NCI-H2107 (cell line): ENCODE measurements at regions not wholly inside any gene's neighbourhood (a gene's known extent, or its start where the extent isn't known, plus 50 kb on each side); places are given as distances from the start of the nearest gene placed in this dataset.
"Not testable (repeated sequence)": the region's sequence is repeated elsewhere in the genome, so short reads cannot be mapped to it uniquely, and the experiment has no call there.

Source experiments
- DNase-seq: peaks from one replicate; lab custom pipeline; 2025; lab: John Stamatoyannopoulos, UW

DNA sequence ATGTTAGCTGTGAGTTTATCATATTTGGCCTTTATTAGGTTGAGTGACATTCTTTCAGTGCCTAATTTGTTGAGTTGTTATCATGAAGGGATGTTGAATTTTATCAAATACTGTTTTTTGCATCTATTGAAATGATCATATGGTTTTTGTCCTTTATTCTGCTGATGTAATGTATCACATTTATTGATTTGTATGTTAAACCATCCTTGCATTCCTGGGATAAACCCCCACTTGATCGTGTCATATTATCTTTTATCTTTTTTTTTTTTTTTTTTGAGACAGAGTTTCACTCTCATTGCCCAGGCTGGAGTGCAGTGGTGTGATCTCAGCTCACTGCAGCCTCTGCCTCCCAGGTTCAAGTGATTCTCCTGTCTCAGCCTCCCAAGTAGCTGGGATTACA, 51.9 kb upstream of the MFGE8 start:
- DNase-seq: not testable (repeated sequence)

- DNase-seq: no peak
Observed at GRCh38 chr15:88970232-88970631, 57.1 kb upstream of the MFGE8 start.

GRCh38 chr15:88974392-88974791, 61.2 kb upstream of the MFGE8 start:
- no peak for DNase-seq

GRCh38 chr15:88975891-88976290, 62.7 kb upstream of the MFGE8 start:
- no peak for DNase-seq

DNA sequence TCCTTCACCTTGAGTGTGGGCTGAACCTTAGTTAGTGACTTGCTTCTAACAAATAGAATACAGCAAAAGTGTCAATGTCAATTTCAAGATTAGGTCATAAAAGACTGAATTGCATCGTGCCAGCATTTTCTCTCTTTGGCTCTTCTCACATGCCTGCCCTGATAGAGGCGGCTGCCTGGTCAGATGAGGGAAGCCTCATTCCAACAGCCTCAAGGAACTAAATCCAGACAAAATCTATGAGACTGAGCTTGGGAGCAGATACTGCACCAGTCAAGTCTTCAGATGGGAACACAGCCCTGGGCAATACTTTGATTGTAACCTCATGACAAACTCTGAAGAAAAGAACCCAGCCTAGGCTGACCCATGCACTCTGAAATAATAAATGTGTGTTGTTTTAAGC, 63.5 kb upstream of the MFGE8 start:
- DNase-seq: no peak

- DNase-seq: no peak
Observed at GRCh38 chr15:88979674-88980073, 66.5 kb upstream of the MFGE8 start.

DNA sequence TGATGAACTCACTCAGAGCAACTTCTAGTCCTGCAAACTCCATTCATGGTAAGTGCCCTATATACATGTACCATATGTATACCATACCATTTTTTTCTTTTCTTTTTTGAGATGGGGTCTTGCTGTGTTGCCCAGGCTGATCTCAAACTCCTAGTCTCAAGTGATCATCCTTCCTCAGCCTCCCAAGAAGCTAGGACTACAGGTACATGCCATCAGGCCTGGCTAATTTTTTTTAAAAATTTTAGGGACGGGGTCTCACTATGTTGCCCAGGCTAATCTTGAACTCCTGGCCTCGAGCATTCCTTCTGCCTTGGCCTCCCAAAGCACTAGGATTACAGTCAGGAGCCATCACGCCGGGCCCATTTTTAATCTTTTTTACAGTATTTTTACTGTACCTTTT, 67.3 kb upstream of the MFGE8 start:
- DNase-seq: no peak

GRCh38 chr15:88981244-88982215, 68.4 kb upstream of the MFGE8 start:
- DNase-seq: no peak

DNA sequence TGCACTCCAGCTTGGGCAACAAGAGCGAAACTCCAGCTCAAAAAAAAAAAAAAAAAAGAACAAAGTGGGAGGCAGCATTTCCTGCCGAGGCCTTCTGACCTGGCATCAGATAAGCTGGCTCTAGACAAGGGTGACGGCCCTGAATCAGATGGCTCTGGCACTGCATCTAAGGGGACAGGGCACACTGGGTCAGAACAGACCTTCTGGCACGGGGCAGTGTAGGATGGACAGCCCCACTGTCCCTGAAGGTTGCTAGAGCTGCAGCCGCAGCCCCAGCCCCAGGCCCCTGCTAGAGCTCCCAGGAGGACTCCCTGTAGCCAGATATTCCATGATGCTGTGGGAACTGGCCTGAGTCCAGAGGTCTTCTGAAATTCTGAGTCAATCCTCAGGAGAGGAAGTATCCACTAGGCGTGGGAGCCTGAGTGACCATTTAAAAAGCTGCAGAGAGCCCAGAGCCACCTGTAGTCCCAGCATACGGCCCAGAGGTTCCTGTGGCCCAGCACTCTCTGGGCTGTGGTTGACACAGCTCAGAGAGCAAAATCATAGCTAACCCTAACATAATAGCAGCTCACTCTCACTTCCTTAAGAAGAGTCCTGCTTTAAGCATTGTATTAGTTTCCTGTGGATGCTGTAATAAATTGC, 69.2 kb upstream of the MFGE8 start:
- DNase-seq: no peak

DNA sequence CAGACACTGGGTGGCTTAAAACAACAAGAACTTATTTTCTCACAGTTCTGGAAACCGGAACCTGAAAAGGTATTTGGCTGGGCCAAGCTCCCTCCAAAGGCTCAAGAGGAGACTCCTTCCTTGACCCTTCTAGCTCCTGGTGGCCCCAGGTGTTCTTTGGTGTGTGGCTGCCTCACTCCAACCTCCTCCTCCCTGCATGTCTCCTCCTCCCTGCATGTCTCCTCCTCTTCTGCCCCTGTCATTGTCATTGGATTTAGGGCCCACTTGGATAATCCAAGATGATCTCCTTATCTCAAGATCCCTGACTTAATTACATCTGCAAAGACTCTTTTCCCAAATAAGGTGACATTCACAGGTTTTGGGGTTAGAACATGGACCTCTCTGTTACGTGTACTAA, 69.8 kb upstream of the MFGE8 start:
- no peak for DNase-seq

- no peak for DNase-seq
Observed at GRCh38 chr15:88983861-88984429, 70.8 kb upstream of the MFGE8 start.

- DNase-seq: no peak
Observed at GRCh38 chr15:88985547-88986393, 72.6 kb upstream of the MFGE8 start.

DNA sequence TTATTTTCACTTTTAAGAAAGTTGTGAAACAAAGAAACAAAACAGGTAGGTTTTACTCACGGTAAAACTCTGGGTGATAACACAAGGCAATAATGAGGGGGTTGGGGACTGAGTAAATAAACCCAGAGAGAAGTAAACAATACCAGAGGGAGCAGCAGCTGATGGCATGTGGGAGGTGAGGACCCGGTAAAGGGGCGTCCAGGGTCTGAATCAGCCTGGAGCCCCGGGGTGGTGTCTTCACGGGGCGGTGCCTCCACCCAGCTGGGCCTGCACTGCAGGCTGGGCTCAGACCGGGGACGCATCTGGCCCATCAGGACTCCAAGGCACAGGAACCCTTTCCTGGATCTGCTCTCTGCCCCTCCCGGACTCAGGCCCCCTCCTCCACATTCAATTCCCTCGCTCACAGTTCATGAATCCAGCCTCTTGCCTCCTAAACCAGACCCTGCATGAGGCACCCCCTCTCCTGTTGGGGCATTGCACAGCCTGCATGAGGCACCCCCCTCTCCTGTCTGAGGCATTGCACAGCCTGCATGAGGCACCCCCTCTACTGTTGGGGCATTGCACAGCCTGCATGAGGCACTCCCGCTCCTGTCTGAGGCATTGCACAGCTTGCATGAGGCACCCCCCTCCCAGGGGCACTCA, 73.9 kb upstream of the MFGE8 start:
- DNase-seq: no peak

DNA sequence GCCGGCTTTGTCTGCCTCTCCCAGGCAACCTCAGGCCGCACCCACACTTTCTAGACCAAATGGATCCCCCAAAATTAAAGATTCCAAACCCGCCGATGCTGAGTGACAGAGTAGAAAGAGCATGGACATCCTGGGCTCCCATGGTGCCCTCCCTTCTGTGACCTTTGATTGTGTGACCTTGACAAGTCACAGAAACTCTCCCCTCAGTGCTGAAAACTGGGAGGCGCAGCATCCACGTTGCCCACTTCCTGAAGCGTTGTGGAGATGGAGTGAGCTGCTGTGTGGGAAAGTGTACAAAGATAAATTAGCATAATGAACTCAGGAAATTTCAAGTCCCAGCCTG, 74.4 kb upstream of the MFGE8 start:
- no peak for DNase-seq

- DNase-seq: no peak
Observed at GRCh38 chr15:88987934-88988671, 74.9 kb upstream of the MFGE8 start.

DNA sequence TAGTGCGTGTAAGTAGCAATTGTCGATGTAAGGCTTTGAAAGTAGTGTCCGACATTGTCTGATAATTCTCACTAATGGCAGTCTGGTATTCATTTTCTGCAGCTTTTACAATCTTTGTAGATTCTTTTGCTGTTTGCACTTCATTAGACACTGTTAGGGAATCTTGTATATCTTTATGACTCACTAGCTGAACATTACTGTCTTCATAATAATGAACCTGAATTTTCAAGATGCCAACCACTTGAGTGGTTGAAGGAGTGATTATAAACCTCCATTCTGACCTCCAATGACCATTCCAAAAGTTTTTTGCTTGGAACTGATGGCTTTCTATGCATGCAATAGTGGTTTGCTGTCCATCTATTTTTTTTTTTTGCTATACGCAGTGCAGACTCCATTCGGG, 76.4 kb upstream of the MFGE8 start:
- DNase-seq: no peak

DNA sequence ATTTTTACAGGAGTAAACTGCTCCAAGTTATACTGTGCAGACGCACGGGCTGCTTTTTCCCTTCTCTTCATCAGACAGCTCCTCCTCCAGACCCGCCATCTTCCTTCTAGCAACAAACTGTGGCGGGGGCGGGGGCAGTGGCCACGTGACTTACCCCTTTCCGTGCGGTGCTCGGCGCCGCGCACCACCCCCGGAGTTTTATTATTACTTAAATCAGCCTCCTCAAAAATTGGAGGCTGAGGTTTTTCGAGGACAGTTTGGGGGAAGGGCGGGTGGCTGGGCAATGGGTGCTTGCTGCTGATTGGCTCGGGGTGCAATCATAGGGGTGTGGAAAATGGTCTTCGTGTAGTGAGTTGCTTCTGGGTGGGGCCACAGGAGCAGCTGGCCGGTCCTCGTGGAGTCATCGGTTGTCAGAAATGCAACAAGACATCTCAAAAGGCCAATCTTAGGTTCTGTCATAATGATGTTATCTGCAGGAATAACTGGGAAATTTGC, 77.1 kb upstream of the MFGE8 start:
- no peak for DNase-seq

GRCh38 chr15:88992216-88992615, 79.0 kb upstream of the MFGE8 start:
- no peak for DNase-seq

DNA sequence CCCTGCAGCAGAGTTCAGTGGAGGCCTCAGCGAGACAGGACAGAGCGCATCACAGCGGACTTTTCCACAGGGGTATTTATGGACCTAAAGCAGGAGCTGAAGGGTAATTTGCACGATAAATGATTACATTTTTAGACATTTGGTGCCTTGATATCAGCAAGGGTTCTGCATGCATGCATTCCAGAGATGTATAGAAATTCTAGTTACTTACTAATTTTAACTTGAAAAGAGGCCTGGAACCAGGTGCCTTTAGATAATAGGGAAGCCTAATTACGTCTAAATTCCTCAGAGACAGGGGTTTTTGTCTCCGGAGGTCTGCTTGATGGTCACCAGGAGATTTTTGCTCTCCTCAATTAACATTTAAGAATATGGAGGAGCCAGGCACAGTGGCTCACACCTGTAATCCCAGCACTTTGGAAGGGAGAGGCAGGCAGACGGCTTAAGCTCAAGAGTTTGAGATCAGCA, 79.8 kb upstream of the MFGE8 start:
- no peak for DNase-seq

DNA sequence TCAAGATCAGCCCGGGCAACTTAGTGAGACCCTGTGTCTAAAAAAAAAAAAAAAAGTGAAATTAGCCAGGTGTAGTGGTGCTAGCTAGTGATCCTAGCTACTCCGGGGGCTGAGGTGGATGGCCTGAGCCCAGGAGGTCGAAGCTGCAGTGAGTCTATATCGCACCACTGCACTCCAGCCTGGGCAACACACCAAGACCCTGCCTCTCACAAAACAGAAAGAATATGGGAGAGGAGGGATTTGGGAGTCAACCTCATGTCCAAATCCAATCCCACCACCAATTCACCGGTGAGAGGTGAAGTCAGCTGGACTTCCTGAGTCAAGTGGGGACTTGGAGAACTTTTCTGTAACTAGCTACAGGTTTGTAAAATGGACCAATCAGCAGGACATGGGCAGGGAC, 80.5 kb upstream of the MFGE8 start:
- no peak for DNase-seq

GRCh38 chr15:88994286-88994685, 81.1 kb upstream of the MFGE8 start:
- no peak for DNase-seq
